Cardiac muscle cell (in vitro differentiated cells and primary cell): ENCODE measurements at regions not wholly inside any gene's neighbourhood (a gene's known extent, or its start where the extent isn't known, plus 50 kb on each side); places are given as distances from the start of the nearest gene placed in this dataset.

Experiments
- DNase-seq, 2 donors: peaks; one replicate each; pipeline versions ENCODE4 v3.0.0 to v3.0.0-alpha.2; 2010 to 2017; ENCODE audit warnings: low read depth in 1 of 2, low spot score in 1 of 2
- H3K27ac ChIP-seq: fragments of 200-600 bp; sonication (generic); 2 replicates; pipeline ENCODE4 v1.5.1; 2016
- H3K27me3 ChIP-seq: fragments of 200-600 bp; sonication (generic); 2 replicates; pipeline ENCODE4 v1.6.0; 2016; ENCODE audit warnings: control low read depth
- H3K36me3 ChIP-seq: fragments of 200-600 bp; sonication (generic); 2 replicates; pipeline ENCODE4 v1.5.1; 2016; ENCODE audit warnings: control low read depth
- H3K4me1 ChIP-seq: fragments of 200-600 bp; sonication (generic); 2 replicates; pipeline ENCODE4 v1.8.1; 2017; ENCODE audit warnings: low read depth, mild to moderate bottlenecking, mixed run types
- H3K4me3 ChIP-seq: fragments of 200-600 bp; sonication (generic); 2 replicates; pipeline ENCODE4 v1.5.1; 2016; ENCODE audit warnings: mild to moderate bottlenecking
- H3K9me3 ChIP-seq: fragments of 200-600 bp; sonication (generic); 2 replicates; pipeline ENCODE4 v1.5.1; 2017; ENCODE audit warnings: low read depth, mild to moderate bottlenecking, control low read depth
- CTCF ChIP-seq: IDR thresholded peaks from 2 replicates; pipeline ENCODE4 v1.5.1; 2012; ENCODE audit warnings: low read depth, mild to moderate bottlenecking, low read length

DNA sequence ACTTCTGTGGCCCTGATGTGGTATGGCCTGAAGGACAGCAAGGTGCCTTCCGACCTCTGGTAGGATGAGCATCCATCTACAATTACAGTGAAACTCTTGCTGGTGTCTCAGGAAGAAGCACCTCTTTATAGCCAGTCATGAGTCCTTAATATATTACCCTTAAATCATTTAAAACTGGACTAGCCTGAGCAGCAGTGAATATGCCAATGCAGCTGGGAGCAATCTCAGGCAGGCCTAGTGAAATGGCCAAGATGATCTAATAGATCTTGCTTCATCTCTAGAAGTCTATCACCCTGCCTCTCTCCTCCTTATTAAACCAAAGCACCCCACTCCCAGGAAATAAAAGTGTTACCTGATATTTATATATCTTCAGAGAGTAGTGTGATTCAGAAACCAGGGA lies 66.7 kb upstream of the SORCS3 start:
- Histone ChIP-seq H3K4me3 (no peak overlapping the region), H3K27me3 (no peaks in the 10 kb centered on the region), H3K27ac (no peak overlapping the region), H3K9me3 (no peaks in the 10 kb centered on the region), H3K4me1 (no peaks in the 10 kb centered on the region), H3K36me3 (no peaks in the 10 kb centered on the region)
- TF ChIP-seq CTCF = no peak
- no peak for DNase-seq

GRCh38 chr10:104574838-104575237 lies 66.3 kb upstream of the SORCS3 start:
- Histone ChIP-seq H3K27ac (no peak overlapping the region), H3K4me3 (no peak overlapping the region), H3K36me3 (no peaks in the 10 kb centered on the region), H3K27me3 (no peaks in the 10 kb centered on the region), H3K4me1 (no peaks in the 10 kb centered on the region), H3K9me3 (no peaks in the 10 kb centered on the region)
- TF ChIP-seq CTCF = no peak
- no peak for DNase-seq

DNA sequence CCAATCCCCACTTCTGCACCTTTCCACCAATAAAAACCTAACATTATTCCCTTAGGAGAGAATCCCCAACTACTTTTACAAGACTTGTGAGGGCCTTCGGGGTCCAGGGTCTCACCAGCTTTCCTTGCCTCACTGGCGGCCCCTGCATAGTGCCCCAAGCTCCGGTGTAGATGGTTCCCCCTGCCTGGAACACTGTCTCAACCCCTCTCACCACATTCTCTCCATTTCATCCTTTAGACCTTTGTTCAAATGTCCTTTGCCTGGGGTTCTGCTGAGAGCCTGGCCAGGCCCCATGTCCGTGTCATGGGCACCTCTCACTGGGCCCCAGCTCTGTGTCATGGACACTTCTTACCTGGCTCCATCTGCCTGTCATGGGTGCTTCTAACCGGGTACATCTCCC lies 64.5 kb upstream of the SORCS3 start:
- DNase-seq = no peak
- H3K4me3 ChIP-seq = no peak overlapping the region
- TF ChIP-seq CTCF = no peak
- no peaks in the 10 kb centered on the region for H3K27me3 ChIP-seq
- no peak overlapping the region for H3K27ac ChIP-seq
- no peaks in the 10 kb centered on the region for H3K4me1 ChIP-seq
- H3K36me3 ChIP-seq = no peaks in the 10 kb centered on the region
- no peaks in the 10 kb centered on the region for H3K9me3 ChIP-seq

- no peaks in the 10 kb centered on the region for H3K4me1 ChIP-seq
- no peak for DNase-seq
- no peaks in the 10 kb centered on the region for H3K36me3 ChIP-seq
- H3K27ac ChIP-seq = no peak overlapping the region
- TF ChIP-seq CTCF = no peak
- no peaks in the 10 kb centered on the region for H3K27me3 ChIP-seq
- no peak overlapping the region for H3K4me3 ChIP-seq
- H3K9me3 ChIP-seq = no peaks in the 10 kb centered on the region
These were observed 63.9 kb upstream of the SORCS3 start for GRCh38 chr10:104577163-104577562.

GRCh38 chr10:104577861-104578521 lies 63.1 kb upstream of the SORCS3 start:
- no peak overlapping the region for H3K27ac ChIP-seq
- no peaks in the 10 kb centered on the region for H3K27me3 ChIP-seq
- no peaks in the 10 kb centered on the region for H3K9me3 ChIP-seq
- H3K4me1 ChIP-seq = no peaks in the 10 kb centered on the region
- no peak overlapping the region for H3K4me3 ChIP-seq
- peak; percentile 1 for TF ChIP-seq CTCF
- DNase-seq = peak in 1 of 2 donors; percentile 22
- H3K36me3 ChIP-seq = no peaks in the 10 kb centered on the region
